Breast epithelium (tissue), 4 donors: ENCODE measurements at regions not wholly inside any gene's neighbourhood (a gene's known extent, or its start where the extent isn't known, plus 50 kb on each side); places are given as distances from the start of the nearest gene placed in this dataset.
A peak's percentile ranks its signal among the peaks of the same experiment; 100 is the strongest.
"Not testable (repeated sequence)": the region's sequence is repeated elsewhere in the genome, so short reads cannot be mapped to it uniquely, and the experiment has no call there.

Experiments
- DNase-seq, 2 donors: peaks; one replicate each; pipeline ENCODE4 v3.0.0-alpha.2; 2019; ENCODE audit warnings: low spot score in 2 of 2
- H3K27ac ChIP-seq, 2 donors: fragments of 200-600 bp; sonication (generic) in 1 of 2; one replicate each; pipeline ENCODE4 v1.5.1; 2016 to 2019; ENCODE audit warnings: mild to moderate bottlenecking in 1 of 2
- H3K27me3 ChIP-seq, 2 donors: fragments of 200-600 bp; sonication (generic) in 1 of 2; one replicate each; pipeline versions ENCODE4 v1.5.1 to v1.6.0; 2017 to 2019; ENCODE audit warnings: control low read depth in 1 of 2, mild to moderate bottlenecking in 1 of 2
- H3K36me3 ChIP-seq: fragments of 200-600 bp; one replicate; pipeline ENCODE4 v1.5.1; 2019
- H3K4me1 ChIP-seq, 2 donors: fragments of 200-600 bp; sonication (generic); one replicate each; pipeline ENCODE4 v1.5.1; 2016 to 2019; ENCODE audit warnings: control low read depth in 1 of 2
- H3K4me3 ChIP-seq, 3 donors: fragments of 200-600 bp; sonication (generic); 1 replicate in 2 of 3; 2 replicates in 1 of 3; pipeline ENCODE4 v1.5.1; 2016 to 2019; ENCODE audit warnings: mild to moderate bottlenecking in 3 of 3, moderate library complexity in 2 of 3
- H3K9me3 ChIP-seq, 2 donors: fragments of 200-600 bp; sonication (generic) in 1 of 2; one replicate each; pipeline ENCODE4 v1.5.1; 2016 to 2019; ENCODE audit warnings: control low read depth in 1 of 2
- POLR2A ChIP-seq: fragments of 450-650 bp; IDR thresholded peaks from one replicate; pipeline ENCODE4 v1.6.1; 2016; ENCODE audit warnings: antibody characterized with exemption, mild to moderate bottlenecking, moderate library complexity
- POLR2AphosphoS5 ChIP-seq, 3 donors: sonication (generic); formaldehyde crosslinking; IDR thresholded peaks; one replicate each; pipeline ENCODE4 v1.6.1; 2017; ENCODE audit warnings: antibody characterized with exemption in 3 of 3
- intact Hi-C: fragments of 100-400 bp; cut with DNase I; formaldehyde crosslinking; loops from one replicate; pipeline ENCODE4 v1.15.1; 2023; ENCODE audit warnings: low total_unique reads
- TF ChIP-seq, protein P1 (sequence below), 3 donors: fragments of 450-650 bp; IDR thresholded peaks; one replicate each; pipeline ENCODE4 v1.5.1; 2016 to 2017; ENCODE audit warnings: antibody characterized with exemption in 3 of 3, mild to moderate bottlenecking in 3 of 3, moderate library complexity in 3 of 3

DNA sequence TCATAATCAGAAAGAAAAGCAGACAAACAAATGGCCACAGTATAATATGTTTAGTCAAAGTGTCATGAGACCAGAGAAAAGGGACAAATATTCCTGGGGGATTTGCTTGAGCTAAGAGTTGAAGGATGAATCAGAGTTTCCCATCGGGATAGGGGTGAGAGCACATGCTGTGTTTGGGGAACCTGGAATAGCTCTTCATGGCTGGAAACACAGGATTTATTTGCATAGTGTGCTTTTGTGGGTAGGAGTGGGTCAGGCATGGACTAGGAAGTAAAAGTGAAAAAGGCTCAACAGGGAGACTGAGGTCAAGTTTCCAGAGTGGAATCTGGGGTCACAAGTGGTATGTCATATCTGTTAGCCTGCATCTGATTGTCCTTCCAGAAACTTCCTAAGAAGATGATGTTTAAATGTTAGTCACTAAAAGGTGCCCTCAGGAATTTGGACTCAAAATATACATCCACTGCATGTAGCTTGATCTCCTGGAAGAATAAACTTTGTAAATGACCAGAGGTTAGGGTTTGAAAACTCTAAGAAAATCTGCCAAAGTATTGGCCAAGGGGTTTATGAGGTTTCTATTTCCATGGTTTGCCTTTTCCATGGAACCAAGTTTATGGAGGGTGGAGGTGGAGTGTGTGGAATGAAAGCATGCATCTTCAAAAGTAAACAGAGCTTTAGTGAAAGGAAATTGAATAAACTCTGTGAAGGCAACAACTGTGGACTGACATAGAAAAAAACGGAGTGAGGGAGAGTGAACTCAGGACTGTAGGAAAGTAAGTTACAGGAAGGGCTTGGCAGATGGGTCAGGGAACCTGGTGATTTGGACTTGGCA is 344.6 kb downstream of the C12orf75 start:
- peak overlapping the region in 1 of 2 donors; percentile 10 for H3K27ac ChIP-seq
- DNase-seq: no peak
- no peaks in the 10 kb centered on the region for H3K9me3 ChIP-seq
- intact Hi-C loops: no loop called here
- H3K27me3 ChIP-seq: no peaks in the 10 kb centered on the region
- H3K4me1 ChIP-seq: no peaks in the 10 kb centered on the region
- no peak for TF ChIP-seq POLR2A
- TF ChIP-seq, protein P1, sequence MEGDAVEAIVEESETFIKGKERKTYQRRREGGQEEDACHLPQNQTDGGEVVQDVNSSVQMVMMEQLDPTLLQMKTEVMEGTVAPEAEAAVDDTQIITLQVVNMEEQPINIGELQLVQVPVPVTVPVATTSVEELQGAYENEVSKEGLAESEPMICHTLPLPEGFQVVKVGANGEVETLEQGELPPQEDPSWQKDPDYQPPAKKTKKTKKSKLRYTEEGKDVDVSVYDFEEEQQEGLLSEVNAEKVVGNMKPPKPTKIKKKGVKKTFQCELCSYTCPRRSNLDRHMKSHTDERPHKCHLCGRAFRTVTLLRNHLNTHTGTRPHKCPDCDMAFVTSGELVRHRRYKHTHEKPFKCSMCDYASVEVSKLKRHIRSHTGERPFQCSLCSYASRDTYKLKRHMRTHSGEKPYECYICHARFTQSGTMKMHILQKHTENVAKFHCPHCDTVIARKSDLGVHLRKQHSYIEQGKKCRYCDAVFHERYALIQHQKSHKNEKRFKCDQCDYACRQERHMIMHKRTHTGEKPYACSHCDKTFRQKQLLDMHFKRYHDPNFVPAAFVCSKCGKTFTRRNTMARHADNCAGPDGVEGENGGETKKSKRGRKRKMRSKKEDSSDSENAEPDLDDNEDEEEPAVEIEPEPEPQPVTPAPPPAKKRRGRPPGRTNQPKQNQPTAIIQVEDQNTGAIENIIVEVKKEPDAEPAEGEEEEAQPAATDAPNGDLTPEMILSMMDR (IDR thresholded peaks at IDR 0.05): no peak
- TF ChIP-seq POLR2AphosphoS5 (IDR thresholded peaks at IDR 0.05): no peak
- H3K36me3 ChIP-seq: no peaks in the 10 kb centered on the region
- no peak overlapping the region for H3K4me3 ChIP-seq

DNA sequence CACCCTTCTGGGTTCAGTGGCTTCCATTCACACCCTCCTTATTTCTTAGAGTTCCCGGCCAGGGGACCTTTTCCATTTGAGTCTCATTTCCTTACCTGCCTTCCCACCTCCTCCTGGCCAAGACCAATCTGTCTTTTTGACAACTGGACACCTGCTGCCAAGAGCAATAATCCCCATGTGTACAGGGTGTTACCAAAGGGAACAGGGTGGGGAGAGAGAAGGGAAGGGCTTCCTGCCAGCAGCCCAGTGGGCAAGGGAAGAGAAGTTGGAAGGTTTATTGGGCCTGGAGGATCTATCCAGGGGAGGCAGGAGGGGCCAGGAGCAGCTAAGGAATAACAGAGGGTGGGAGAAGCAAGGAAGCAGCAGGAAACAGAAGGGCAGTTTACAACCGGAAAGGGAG is 346.2 kb downstream of the C12orf75 start:
- intact Hi-C loops: no loop called here
- Histone ChIP-seq H3K4me3 (no peak overlapping the region), H3K36me3 (no peaks in the 10 kb centered on the region), H3K27ac (no peak overlapping the region), H3K9me3 (no peaks in the 10 kb centered on the region), H3K4me1 (no peaks in the 10 kb centered on the region), H3K27me3 (no peaks in the 10 kb centered on the region)
- TF ChIP-seq POLR2AphosphoS5 (IDR thresholded peaks at IDR 0.05) (no peak), POLR2A (no peak)
- TF ChIP-seq, protein P1 (IDR thresholded peaks at IDR 0.05): no peak
- no peak for DNase-seq

DNA sequence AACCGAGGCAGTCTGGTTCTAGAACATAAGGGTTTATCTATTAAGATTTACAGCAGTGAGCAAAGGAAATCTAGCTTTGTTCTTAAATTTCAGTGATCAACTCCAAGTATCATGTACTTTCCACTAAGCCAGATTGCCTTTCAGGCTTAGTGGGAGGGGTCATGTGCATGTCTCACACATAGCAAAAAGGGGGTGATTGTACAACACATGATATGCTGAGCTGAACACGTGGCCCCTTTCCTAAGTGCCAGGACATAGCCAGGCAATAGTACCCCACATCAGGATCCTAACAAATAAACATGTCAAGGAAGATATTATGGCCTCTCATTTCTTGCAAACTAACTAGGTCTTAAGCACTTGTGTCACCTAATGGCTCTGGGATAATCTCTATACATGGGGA is 347.2 kb downstream of the C12orf75 start:
- no peak for DNase-seq
- no peaks in the 10 kb centered on the region for H3K4me1 ChIP-seq
- no peak overlapping the region for H3K4me3 ChIP-seq
- TF ChIP-seq, protein P1 (IDR thresholded peaks at IDR 0.05): no peak
- H3K36me3 ChIP-seq: no peaks in the 10 kb centered on the region
- H3K9me3 ChIP-seq: no peaks in the 10 kb centered on the region
- H3K27ac ChIP-seq: no peak overlapping the region
- intact Hi-C loops: no loop called here
- H3K27me3 ChIP-seq: no peaks in the 10 kb centered on the region

DNA sequence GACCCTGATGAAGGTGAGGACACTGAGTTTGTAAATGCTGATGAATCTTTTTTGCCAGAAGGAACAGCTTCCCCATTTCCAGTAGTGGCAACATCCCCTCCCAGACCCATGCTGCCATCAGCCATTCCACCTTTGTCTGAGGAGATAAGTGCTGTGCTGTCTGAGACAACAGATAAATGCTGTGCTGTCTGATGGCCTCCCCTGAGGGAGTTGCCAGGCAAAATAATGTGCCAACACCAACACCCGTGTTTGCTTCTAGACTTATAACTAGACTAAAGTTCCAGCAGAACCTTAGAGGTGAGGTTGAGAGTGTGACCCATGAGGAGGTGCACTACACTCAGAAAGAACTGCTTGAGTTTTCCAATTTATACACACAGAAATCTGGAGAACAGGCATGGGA is 349.5 kb downstream of the C12orf75 start:
- no peaks in the 10 kb centered on the region for H3K9me3 ChIP-seq
- H3K36me3 ChIP-seq: no peaks in the 10 kb centered on the region
- no peak overlapping the region for H3K4me3 ChIP-seq
- no peaks in the 10 kb centered on the region for H3K4me1 ChIP-seq
- H3K27me3 ChIP-seq: no peaks in the 10 kb centered on the region
- no peak overlapping the region for H3K27ac ChIP-seq
- no peak for DNase-seq
- intact Hi-C loops: no loop called here
- TF ChIP-seq, protein P1 (IDR thresholded peaks at IDR 0.05): no peak
- TF ChIP-seq POLR2A (no peak), POLR2AphosphoS5 (IDR thresholded peaks at IDR 0.05) (no peak)

DNA sequence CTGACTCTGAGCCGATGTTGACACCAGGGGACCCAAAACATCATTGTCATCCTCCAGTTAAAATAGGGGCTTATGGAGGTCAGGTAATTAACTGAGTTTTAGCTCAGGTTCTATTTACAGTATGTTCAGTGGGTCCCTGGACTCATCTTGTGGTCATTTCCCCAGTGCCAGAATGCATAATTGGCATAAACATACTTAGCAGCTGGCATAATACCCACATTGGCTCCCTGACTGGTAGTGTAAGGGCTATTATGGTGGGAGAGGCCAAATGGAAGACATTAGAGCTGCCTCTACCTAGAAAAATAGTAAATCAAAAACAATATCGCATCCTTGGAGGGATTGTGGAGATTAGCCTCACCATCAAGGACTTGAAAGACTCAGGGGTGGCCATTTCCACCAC is 350.9 kb downstream of the C12orf75 start:
- no peak for DNase-seq
- TF ChIP-seq, protein P1 (IDR thresholded peaks at IDR 0.05): no peak
- TF ChIP-seq POLR2A (no peak), POLR2AphosphoS5 (IDR thresholded peaks at IDR 0.05) (no peak)
- no peaks in the 10 kb centered on the region for H3K27me3 ChIP-seq
- intact Hi-C loops: no loop called here
- no peaks in the 10 kb centered on the region for H3K9me3 ChIP-seq
- H3K36me3 ChIP-seq: no peaks in the 10 kb centered on the region
- no peak overlapping the region for H3K27ac ChIP-seq
- H3K4me1 ChIP-seq: no peaks in the 10 kb centered on the region
- H3K4me3 ChIP-seq: no peak overlapping the region

DNA sequence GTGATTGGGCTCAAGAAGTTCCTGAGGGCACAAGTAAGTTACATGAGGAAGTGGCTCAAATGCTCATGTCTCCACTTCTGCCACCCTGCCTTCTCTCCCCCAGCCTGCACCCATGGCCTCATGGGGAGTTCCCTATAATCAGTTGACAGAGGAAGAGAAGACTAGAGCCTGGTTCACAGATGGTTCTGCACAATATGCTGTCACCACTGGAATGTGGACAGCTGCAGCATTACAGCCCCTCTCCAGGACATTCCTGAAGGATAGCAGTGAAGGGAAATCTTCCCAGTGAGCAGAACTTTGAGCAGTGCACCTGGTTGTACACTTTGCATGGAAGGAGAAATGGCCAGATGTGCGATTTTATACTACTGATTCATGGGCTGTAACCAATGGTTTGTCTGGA is 352.3 kb downstream of the C12orf75 start:
- H3K36me3 ChIP-seq, H3K27me3 ChIP-seq, H3K9me3 ChIP-seq, DNase-seq, intact Hi-C loops, H3K27ac ChIP-seq, H3K4me3 ChIP-seq, H3K4me1 ChIP-seq: not testable (repeated sequence)

DNA sequence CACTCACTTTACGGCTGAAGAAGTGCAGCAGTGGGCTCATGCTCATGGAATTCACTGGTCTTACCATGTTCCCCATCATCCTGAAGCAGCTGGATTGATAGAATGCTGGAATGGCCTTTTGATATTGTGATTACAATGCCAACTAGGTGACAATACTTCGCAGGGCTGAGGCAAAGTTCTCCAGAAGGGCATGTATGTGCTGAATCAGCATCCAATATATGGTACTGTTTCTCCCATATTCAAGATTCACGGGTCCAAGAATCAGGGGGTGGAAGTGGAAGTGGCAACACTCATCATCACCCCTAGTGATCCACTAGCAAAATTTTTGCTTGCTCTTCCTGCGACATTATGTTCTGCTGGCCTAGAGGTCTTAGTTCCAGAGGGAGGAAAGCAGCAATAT is 353.3 kb downstream of the C12orf75 start:
- H3K27ac ChIP-seq, intact Hi-C loops, DNase-seq, H3K9me3 ChIP-seq, H3K4me1 ChIP-seq, H3K36me3 ChIP-seq, H3K4me3 ChIP-seq, H3K27me3 ChIP-seq: not testable (repeated sequence)
